ENCODE measurements at regions not wholly inside any gene's neighbourhood (a gene's known extent, or its start where the extent isn't known, plus 50 kb on each side); places are given as distances from the start of the nearest gene placed in this dataset.

- no CpG with 5 or more reads among the region's 2 CpGs for WGBS (ENCODE audit: insufficient coverage)
Measured at GRCh38 chr1:221162939-221163338, 283.7 kb downstream of the HLX start.

GRCh38 chr1:221164029-221164428, 284.8 kb downstream of the HLX start:
- WGBS (ENCODE audit: insufficient coverage) = no CpG with 5 or more reads among the region's 1 CpG
- Histone ChIP-seq H3K27me3 (ENCODE audit: control insufficient read depth, insufficient read depth, low read length) (no peaks in the 10 kb centered on the region), H3K27ac (ENCODE audit: low read depth, low read length) (no peak overlapping the region), H3K36me3 (ENCODE audit: control insufficient read depth, insufficient read depth, low read length) (no peaks in the 10 kb centered on the region), H3K4me3 (ENCODE audit: low read depth, low read length) (no peak overlapping the region), H3K9me3 (ENCODE audit: control insufficient read depth, insufficient read depth, low read length) (no peaks in the 10 kb centered on the region), H3K4me1 (ENCODE audit: control insufficient read depth, insufficient read depth, low read length) (no peaks in the 10 kb centered on the region)
- no peak for DNase-seq (ENCODE audit: low read depth in 4 of 6, low spot score in 6 of 6)

More at GRCh38 chr1:221162939-221163338, 283.7 kb downstream of the HLX start:
- Histone ChIP-seq H3K27ac (ENCODE audit: low read depth, low read length) (no peak overlapping the region), H3K4me1 (ENCODE audit: control insufficient read depth, insufficient read depth, low read length) (no peaks in the 10 kb centered on the region), H3K4me3 (ENCODE audit: low read depth, low read length) (no peak overlapping the region), H3K27me3 (ENCODE audit: control insufficient read depth, insufficient read depth, low read length) (no peaks in the 10 kb centered on the region), H3K9me3 (ENCODE audit: control insufficient read depth, insufficient read depth, low read length) (no peaks in the 10 kb centered on the region), H3K36me3 (ENCODE audit: control insufficient read depth, insufficient read depth, low read length) (no peaks in the 10 kb centered on the region)
- DNase-seq (ENCODE audit: low read depth in 4 of 6, low spot score in 6 of 6) = no peak

- H3K27me3 ChIP-seq (ENCODE audit: control insufficient read depth, insufficient read depth, low read length) = no peaks in the 10 kb centered on the region
- no peaks in the 10 kb centered on the region for H3K36me3 ChIP-seq (ENCODE audit: control insufficient read depth, insufficient read depth, low read length)
- DNase-seq (ENCODE audit: low read depth in 4 of 6, low spot score in 6 of 6) = no peak
- WGBS (ENCODE audit: insufficient coverage) = 87% methylated on average over 3 of the region's 4 CpGs
- H3K4me3 ChIP-seq (ENCODE audit: low read depth, low read length) = no peak overlapping the region
- no peaks in the 10 kb centered on the region for H3K9me3 ChIP-seq (ENCODE audit: control insufficient read depth, insufficient read depth, low read length)
- no peak overlapping the region for H3K27ac ChIP-seq (ENCODE audit: low read depth, low read length)
- H3K4me1 ChIP-seq (ENCODE audit: control insufficient read depth, insufficient read depth, low read length) = no peaks in the 10 kb centered on the region
Measured at GRCh38 chr1:221164951-221165838, 286.0 kb downstream of the HLX start.

DNA sequence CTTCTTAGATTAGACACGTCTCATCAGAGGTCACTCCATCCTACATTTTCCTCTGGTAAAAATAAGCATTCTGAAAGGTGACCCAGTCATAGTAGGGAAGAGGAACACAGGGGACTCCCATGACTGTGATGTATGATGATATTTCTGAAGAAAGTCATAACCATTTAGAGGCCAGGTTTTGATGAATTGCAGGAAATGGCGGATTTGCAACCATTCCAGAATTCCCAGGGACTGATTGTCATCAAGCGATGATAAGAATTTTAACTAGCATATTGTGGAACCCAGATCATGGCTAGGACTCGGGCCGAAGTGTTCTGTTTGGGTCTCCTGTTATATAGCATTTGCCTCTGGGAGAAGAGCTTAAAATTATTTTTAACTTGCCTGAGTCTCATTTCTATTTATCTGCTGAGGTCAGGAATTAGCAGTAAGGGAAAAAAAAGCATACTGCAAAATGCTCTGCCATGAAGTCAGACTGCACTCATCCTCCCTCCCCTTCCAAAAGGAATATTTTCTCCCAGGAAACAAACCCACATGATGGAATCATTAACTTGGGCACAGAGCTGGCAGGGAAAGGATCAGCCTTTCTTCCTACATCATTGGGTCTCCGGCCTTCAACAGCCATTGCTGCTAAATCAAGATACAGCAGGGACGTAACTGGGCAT, 286.7 kb downstream of the HLX start:
- Histone ChIP-seq H3K36me3 (ENCODE audit: control insufficient read depth, insufficient read depth, low read length) (no peaks in the 10 kb centered on the region), H3K9me3 (ENCODE audit: control insufficient read depth, insufficient read depth, low read length) (no peaks in the 10 kb centered on the region), H3K4me1 (ENCODE audit: control insufficient read depth, insufficient read depth, low read length) (no peaks in the 10 kb centered on the region), H3K27me3 (ENCODE audit: control insufficient read depth, insufficient read depth, low read length) (no peaks in the 10 kb centered on the region), H3K27ac (ENCODE audit: low read depth, low read length) (no peak overlapping the region), H3K4me3 (ENCODE audit: low read depth, low read length) (no peak overlapping the region)
- 95% methylated on average over 4 of the region's 7 CpGs for WGBS (ENCODE audit: insufficient coverage)
- no peak for DNase-seq (ENCODE audit: low read depth in 4 of 6, low spot score in 6 of 6)

- Histone ChIP-seq H3K9me3 (ENCODE audit: control insufficient read depth, insufficient read depth, low read length) (no peaks in the 10 kb centered on the region), H3K4me1 (ENCODE audit: control insufficient read depth, insufficient read depth, low read length) (no peaks in the 10 kb centered on the region), H3K27ac (ENCODE audit: low read depth, low read length) (no peak overlapping the region), H3K36me3 (ENCODE audit: control insufficient read depth, insufficient read depth, low read length) (no peaks in the 10 kb centered on the region), H3K4me3 (ENCODE audit: low read depth, low read length) (no peak overlapping the region), H3K27me3 (ENCODE audit: control insufficient read depth, insufficient read depth, low read length) (no peaks in the 10 kb centered on the region)
- DNase-seq (ENCODE audit: low read depth in 4 of 6, low spot score in 6 of 6) = no peak
- no CpG with 5 or more reads among the region's 4 CpGs for WGBS (ENCODE audit: insufficient coverage)
Measured at GRCh38 chr1:221166559-221167318, 287.5 kb downstream of the HLX start.

GRCh38 chr1:221169447-221169889, 290.2 kb downstream of the HLX start:
- H3K27ac ChIP-seq (ENCODE audit: low read depth, low read length) = no peak overlapping the region
- H3K9me3 ChIP-seq (ENCODE audit: control insufficient read depth, insufficient read depth, low read length) = no peaks in the 10 kb centered on the region
- no peak overlapping the region for H3K4me3 ChIP-seq (ENCODE audit: low read depth, low read length)
- H3K4me1 ChIP-seq (ENCODE audit: control insufficient read depth, insufficient read depth, low read length) = no peaks in the 10 kb centered on the region
- DNase-seq (ENCODE audit: low read depth in 4 of 6, low spot score in 6 of 6) = no peak
- no peaks in the 10 kb centered on the region for H3K27me3 ChIP-seq (ENCODE audit: control insufficient read depth, insufficient read depth, low read length)
- no CpG with 5 or more reads among the region's 2 CpGs for WGBS (ENCODE audit: insufficient coverage)
- H3K36me3 ChIP-seq (ENCODE audit: control insufficient read depth, insufficient read depth, low read length) = no peaks in the 10 kb centered on the region

DNA sequence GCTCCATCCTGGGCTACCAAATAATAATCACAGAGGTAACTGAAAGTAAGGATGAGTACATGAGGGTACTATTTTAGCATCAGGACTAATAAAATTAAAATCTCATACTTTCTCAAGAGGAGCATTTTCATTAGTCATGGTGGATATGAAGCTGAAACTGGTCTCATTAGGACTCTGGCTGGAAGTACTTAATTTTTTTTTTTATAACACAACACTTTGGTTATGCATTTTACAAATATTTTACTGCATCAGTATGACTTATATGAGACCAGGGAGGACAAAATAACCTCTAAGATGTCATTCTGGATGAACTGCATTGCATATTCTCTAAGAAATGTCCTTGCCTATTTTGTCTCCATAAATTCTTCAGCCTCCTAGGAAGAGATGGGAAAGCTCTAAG, 290.9 kb downstream of the HLX start:
- Histone ChIP-seq H3K9me3 (ENCODE audit: control insufficient read depth, insufficient read depth, low read length) (no peaks in the 10 kb centered on the region), H3K27me3 (ENCODE audit: control insufficient read depth, insufficient read depth, low read length) (no peaks in the 10 kb centered on the region), H3K36me3 (ENCODE audit: control insufficient read depth, insufficient read depth, low read length) (no peaks in the 10 kb centered on the region), H3K4me1 (ENCODE audit: control insufficient read depth, insufficient read depth, low read length) (no peaks in the 10 kb centered on the region), H3K4me3 (ENCODE audit: low read depth, low read length) (no peak overlapping the region), H3K27ac (ENCODE audit: low read depth, low read length) (no peak overlapping the region)
- peak in 1 of 6 donors; percentile 22 for DNase-seq (ENCODE audit: low read depth in 4 of 6, low spot score in 6 of 6)

DNA sequence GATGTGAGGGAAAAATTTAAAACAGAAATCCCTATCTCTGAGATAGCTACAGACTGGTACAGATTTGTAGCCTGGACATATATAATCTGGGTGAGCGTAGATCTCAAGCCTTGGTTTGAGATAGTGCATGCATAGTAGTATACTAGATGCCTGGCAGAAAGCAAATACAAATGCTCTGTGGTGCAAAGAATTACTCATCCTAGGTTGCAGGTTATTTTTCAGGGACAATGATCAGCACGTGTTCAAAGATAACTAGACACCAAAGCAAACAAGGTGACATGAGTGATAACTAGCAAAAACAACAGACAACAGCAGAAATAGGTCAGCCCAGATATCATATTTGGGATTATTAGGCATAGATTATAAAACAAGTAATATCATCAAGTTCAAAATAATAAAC, 292.5 kb downstream of the HLX start:
- no CpG with 5 or more reads among the region's 2 CpGs for WGBS (ENCODE audit: insufficient coverage)
- Histone ChIP-seq H3K27ac (ENCODE audit: low read depth, low read length) (no peak overlapping the region), H3K4me3 (ENCODE audit: low read depth, low read length) (no peak overlapping the region)

DNA sequence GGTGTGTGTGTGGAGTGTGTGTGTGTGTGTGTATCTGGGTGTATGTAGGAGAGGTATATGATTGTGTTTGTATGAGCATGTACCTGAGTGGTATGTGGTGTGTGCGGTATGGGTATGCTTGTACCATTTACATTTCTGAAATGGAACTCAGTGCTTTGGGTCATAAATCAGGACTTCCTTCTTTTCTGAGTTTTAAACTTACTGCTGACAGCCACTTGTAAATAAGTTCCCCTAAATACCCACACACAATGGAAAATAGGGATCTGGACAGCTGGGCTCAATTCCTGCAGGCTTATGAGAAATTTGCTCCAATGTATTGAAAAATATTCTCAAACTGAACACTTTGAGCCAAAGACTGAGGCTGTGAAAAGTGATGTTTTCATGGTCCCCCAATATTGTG, 293.6 kb downstream of the HLX start:
- Histone ChIP-seq H3K27ac (ENCODE audit: low read depth, low read length) (no peak overlapping the region), H3K9me3 (ENCODE audit: control insufficient read depth, insufficient read depth, low read length) (no peaks in the 10 kb centered on the region), H3K4me3 (ENCODE audit: low read depth, low read length) (no peak overlapping the region), H3K4me1 (ENCODE audit: control insufficient read depth, insufficient read depth, low read length) (no peaks in the 10 kb centered on the region), H3K27me3 (ENCODE audit: control insufficient read depth, insufficient read depth, low read length) (no peaks in the 10 kb centered on the region), H3K36me3 (ENCODE audit: control insufficient read depth, insufficient read depth, low read length) (no peaks in the 10 kb centered on the region)
- WGBS (ENCODE audit: insufficient coverage) = no CpG with 5 or more reads among the region's 1 CpG
- DNase-seq (ENCODE audit: low read depth in 4 of 6, low spot score in 6 of 6) = no peak

More for the DNA sequence above, 292.5 kb downstream of the HLX start:
- H3K27me3 ChIP-seq (ENCODE audit: control insufficient read depth, insufficient read depth, low read length) = no peaks in the 10 kb centered on the region
- H3K36me3 ChIP-seq (ENCODE audit: control insufficient read depth, insufficient read depth, low read length) = no peaks in the 10 kb centered on the region
- H3K9me3 ChIP-seq (ENCODE audit: control insufficient read depth, insufficient read depth, low read length) = no peaks in the 10 kb centered on the region
- no peak for DNase-seq (ENCODE audit: low read depth in 4 of 6, low spot score in 6 of 6)
- H3K4me1 ChIP-seq (ENCODE audit: control insufficient read depth, insufficient read depth, low read length) = no peaks in the 10 kb centered on the region
